Panc1 (cell line): ENCODE measurements at regions not wholly inside any gene's neighbourhood (a gene's known extent, or its start where the extent isn't known, plus 50 kb on each side); places are given as distances from the start of the nearest gene placed in this dataset.

Experiments used
- ATAC-seq: fragments of 200-7000 bp; cut with Tn5 transposase; 2 replicates; pipeline ENCODE4 v1.9.1; 2020; ENCODE audit warnings: mild to moderate bottlenecking, moderate library complexity
- BruUV-seq: library from RNA; stranded (reverse); fragments of 400-500 nt; replicated peaks from 2 replicates; lab custom pipeline; 2021; lab: Mats Ljungman, UMichigan
- CTCF ChIA-PET: fragments of 300-600 bp; sonication (Branson Sonifier 250); formaldehyde crosslinking; loops from one replicate; lab custom pipeline; 2022; ENCODE audit warnings: antibody characterized with exemption; lab: Charles Lee
- POLR2A ChIA-PET: fragments of 300-600 bp; sonication (Branson Sonifier 250); formaldehyde crosslinking; loops from one replicate; lab custom pipeline; 2022; ENCODE audit warnings: antibody characterized with exemption; lab: Charles Lee
- DNase-seq: peaks from one replicate; pipeline ENCODE4 v3.0.0-alpha.2; 2010; ENCODE audit warnings: low read depth, low spot score
- H3K27ac ChIP-seq: 2 replicates; pipeline ENCODE4 v1.5.1; 2011; ENCODE audit warnings: mild to moderate bottlenecking, low read length, inconsistent platforms
- H3K27me3 ChIP-seq: fragments of 200-500 bp; sonication (Bioruptor generic); 2 replicates; pipeline ENCODE4 v1.6.0; 2014; ENCODE audit warnings: low read length, inconsistent platforms; ENCODE audit not compliant: control insufficient read depth, insufficient read depth
- H3K36me3 ChIP-seq: fragments of 200-500 bp; sonication (Bioruptor generic); 2 replicates; pipeline ENCODE4 v1.5.1; 2014; ENCODE audit warnings: inconsistent platforms, mild to moderate bottlenecking, low read length, moderate library complexity; ENCODE audit not compliant: control insufficient read depth, insufficient read depth
- H3K4me1 ChIP-seq: 2 replicates; pipeline ENCODE4 v1.5.1; 2011; ENCODE audit warnings: inconsistent platforms, mild to moderate bottlenecking, low read length, moderate library complexity; ENCODE audit not compliant: control insufficient read depth, insufficient read depth
- H3K4me3 ChIP-seq, 2 experiments: 2 replicates each; pipeline ENCODE4 v1.5.1; 2011 to 2012; ENCODE audit warnings: low read depth in 2 of 2, low read length in 2 of 2, mild to moderate bottlenecking in 2 of 2, inconsistent platforms in 1 of 2, moderate library complexity in 1 of 2
- H3K9me3 ChIP-seq: fragments of 200-500 bp; sonication (Bioruptor generic); 2 replicates; pipeline ENCODE4 v1.5.1; 2014; ENCODE audit warnings: low read depth, mild to moderate bottlenecking, inconsistent platforms, low read length, moderate library complexity; ENCODE audit not compliant: control insufficient read depth, insufficient read depth
- CTCF ChIP-seq: fragments of 450-650 bp; IDR thresholded peaks from 2 replicates; pipeline ENCODE4 v1.5.1; 2017; ENCODE audit warnings: mild to moderate bottlenecking
- POLR2AphosphoS5 ChIP-seq: IDR thresholded peaks from 2 replicates; pipeline ENCODE4 v1.6.1; 2012; ENCODE audit warnings: mild to moderate bottlenecking, low read depth, low read length, moderate library complexity
- REST ChIP-seq, 2 experiments: IDR thresholded peaks; 2 replicates each; pipeline ENCODE4 v1.6.1; 2011 to 2012; ENCODE audit warnings: low read depth in 2 of 2, control low read depth in 1 of 2, low read length in 1 of 2, mild to moderate bottlenecking in 1 of 2, moderate library complexity in 1 of 2; ENCODE audit not compliant: insufficient read depth in 1 of 2
- SIN3A ChIP-seq: IDR thresholded peaks from 2 replicates; pipeline ENCODE4 v1.6.1; 2012; ENCODE audit warnings: low read depth, mild to moderate bottlenecking, low read length, moderate library complexity, borderline replicate concordance; ENCODE audit not compliant: insufficient read depth
- TCF7L2 ChIP-seq: IDR thresholded peaks from 2 replicates; pipeline ENCODE4 v1.6.1; 2011; ENCODE audit warnings: mild to moderate bottlenecking, low read depth, low read length, inconsistent platforms
- in situ Hi-C: cut with HindIII; loops from 2 replicates; pipeline ENCODE4 v1.10.0; 2016; ENCODE audit warnings: low sequenced_read_pairs, low pct_unique_long_range_greater_than_20kb
- intact Hi-C: fragments of 100-400 bp; cut with micrococcal nuclease; formaldehyde crosslinking; loops from one replicate; pipeline ENCODE4 v1.10.0; 2022; ENCODE audit not compliant: unreplicated experiment

- TF ChIP-seq CTCF = no peak
- TF ChIP-seq REST (IDR thresholded peaks at IDR 0.05; ENCODE audit: insufficient read depth in 1 of 2, low read depth in 2 of 2, low read length in 1 of 2) = no peak
- no peak for TF ChIP-seq POLR2AphosphoS5
- CTCF ChIA-PET = no interaction called here
- intact Hi-C loops = no loop called here
- H3K36me3 ChIP-seq = no peaks in the 10 kb centered on the region
- ATAC-seq = no peak
- no TSS peak for BruUV-seq
- no peaks in the 10 kb centered on the region for H3K4me1 ChIP-seq
- no peak overlapping the region for H3K27ac ChIP-seq
- 0 out of 2 replicates have a peak, but pooled peaks cover 3% of the 10 kb centered on the region for H3K27me3 ChIP-seq
- H3K9me3 ChIP-seq = no peaks in the 10 kb centered on the region
- no peak overlapping the region for H3K4me3 ChIP-seq
- in situ Hi-C loops = no loop called here
- DNase-seq = no peak
- POLR2A ChIA-PET = no interaction called here
Measured at GRCh38 chr5:108602830-108603229, 144.9 kb upstream of the FER start.

GRCh38 chr5:108590799-108591198 lies 156.9 kb upstream of the FER start:
- no TSS peak for BruUV-seq
- H3K4me3 ChIP-seq = no peak overlapping the region
- no peaks in the 10 kb centered on the region for H3K36me3 ChIP-seq
- no peak overlapping the region for H3K27ac ChIP-seq
- ATAC-seq (no peak), DNase-seq (no peak)
- H3K27me3 ChIP-seq = no peaks in the 10 kb centered on the region; the same call in 1 of the 2 replicates
- in situ Hi-C loops = no loop called here
- POLR2A ChIA-PET = no interaction called here
- no peaks in the 10 kb centered on the region for H3K9me3 ChIP-seq
- no peak for TF ChIP-seq TCF7L2
- no peak for TF ChIP-seq CTCF
- TF ChIP-seq POLR2AphosphoS5 = no peak
- TF ChIP-seq REST (IDR thresholded peaks at IDR 0.05; ENCODE audit: insufficient read depth in 1 of 2, low read depth in 2 of 2, low read length in 1 of 2) = no peak
- TF ChIP-seq SIN3A = no peak
- no peaks in the 10 kb centered on the region for H3K4me1 ChIP-seq
- CTCF ChIA-PET = no interaction called here
- intact Hi-C loops = no loop called here
